DOHH2 (cell line): ENCODE measurements at regions not wholly inside any gene's neighbourhood (a gene's known extent, or its start where the extent isn't known, plus 50 kb on each side); places are given as distances from the start of the nearest gene placed in this dataset.

ENCODE experiments used
- H3F3A ChIP-seq: fragments of 200-600 bp; sonication (generic), shearing (Covaris generic); 2 replicates; pipeline ENCODE4 v1.6.0; 2016; ENCODE audit warnings: antibody characterized with exemption, mild to moderate bottlenecking; ENCODE audit not compliant: control insufficient read depth, insufficient read depth
- H3K27ac ChIP-seq: fragments of 200-600 bp; sonication (generic); 2 replicates; pipeline ENCODE4 v1.5.1; 2014; ENCODE audit warnings: low read depth, mild to moderate bottlenecking, low read length, moderate library complexity
- H3K27me3 ChIP-seq: fragments of 200-600 bp; sonication (generic); 2 replicates; pipeline ENCODE4 v1.6.1; 2014; ENCODE audit warnings: mild to moderate bottlenecking, low read length, mixed read lengths; ENCODE audit not compliant: control insufficient read depth
- H3K36me3 ChIP-seq: fragments of 200-600 bp; sonication (generic); 2 replicates; pipeline ENCODE4 v1.6.1; 2014; ENCODE audit warnings: mild to moderate bottlenecking, low read length, moderate library complexity, mixed read lengths; ENCODE audit not compliant: control insufficient read depth
- H3K4me1 ChIP-seq: fragments of 200-600 bp; sonication (generic); 2 replicates; pipeline ENCODE4 v1.6.1; 2014; ENCODE audit warnings: mild to moderate bottlenecking, low read length, mixed read lengths; ENCODE audit not compliant: control insufficient read depth
- H3K4me2 ChIP-seq: fragments of 200-600 bp; sonication (generic); 2 replicates; pipeline ENCODE4 v1.6.0; 2014; ENCODE audit warnings: mild to moderate bottlenecking, low read length, moderate library complexity
- H3K4me3 ChIP-seq: fragments of 200-600 bp; sonication (generic); 2 replicates; pipeline ENCODE4 v1.5.1; 2014; ENCODE audit warnings: mild to moderate bottlenecking, low read length, mixed read lengths
- H3K79me2 ChIP-seq: fragments of 200-600 bp; sonication (generic); 2 replicates; pipeline ENCODE4 v1.6.1; 2014; ENCODE audit warnings: mild to moderate bottlenecking, low read length, mixed read lengths; ENCODE audit not compliant: control insufficient read depth
- H3K9me2 ChIP-seq: fragments of 200-600 bp; sonication (generic); replicated peaks from 2 replicates; pipeline ENCODE4 v1.6.1; 2014; ENCODE audit warnings: mild to moderate bottlenecking, low read length, mixed read lengths; ENCODE audit not compliant: control insufficient read depth
- H3K9me3 ChIP-seq: fragments of 200-600 bp; sonication (generic); 2 replicates; pipeline ENCODE4 v1.6.1; 2014; ENCODE audit warnings: antibody characterized with exemption, low read length, mixed read lengths; ENCODE audit not compliant: control insufficient read depth, insufficient read depth
- H4K20me1 ChIP-seq: fragments of 200-600 bp; sonication (generic); 2 replicates; pipeline ENCODE4 v1.6.0; 2014; ENCODE audit warnings: low read depth, mild to moderate bottlenecking, antibody characterized with exemption, low read length, moderate library complexity; ENCODE audit not compliant: control insufficient read depth, insufficient read depth
- CTCF ChIP-seq: fragments of 200-600 bp; sonication (generic); IDR thresholded peaks from one replicate; pipeline ENCODE4 v1.5.1; 2014; ENCODE audit warnings: antibody characterized with exemption, mild to moderate bottlenecking, low read depth, low read length; ENCODE audit not compliant: poor library complexity, severe bottlenecking
- EZH2phosphoT487 ChIP-seq: fragments of 200-600 bp; sonication (generic); IDR thresholded peaks from 2 replicates; pipeline ENCODE4 v1.6.1; 2017; ENCODE audit warnings: borderline replicate concordance, mild to moderate bottlenecking, antibody characterized with exemption, low read length, moderate library complexity, mixed read lengths

DNA sequence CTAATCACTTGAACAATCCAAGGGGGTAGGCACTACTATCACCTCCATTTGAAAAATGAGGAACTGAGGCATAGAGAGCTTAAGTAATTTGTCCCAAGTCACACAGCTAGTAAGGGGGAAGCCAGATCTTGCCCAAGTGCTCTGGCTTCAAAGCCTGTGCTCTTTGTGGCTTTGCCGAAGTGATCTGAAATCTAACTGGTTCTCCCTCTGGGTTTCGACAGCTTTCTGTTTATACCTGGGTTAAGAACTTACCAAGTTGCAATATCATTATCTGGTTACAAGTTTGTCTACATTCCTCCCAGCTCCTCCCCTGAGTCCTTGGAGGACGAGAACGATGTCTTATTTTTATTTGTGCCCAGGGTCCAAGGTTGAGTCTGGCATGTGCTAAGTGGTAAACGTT is 125.3 kb upstream of the RAI2 start:
- Histone ChIP-seq H3K4me2 (no peak overlapping the region), H3K4me1 (no peaks in the 10 kb centered on the region), H3K27me3 (no peaks in the 10 kb centered on the region), H3F3A (no peaks in the 10 kb centered on the region), H4K20me1 (no peaks in the 10 kb centered on the region), H3K27ac (no peak overlapping the region), H3K79me2 (no peaks in the 10 kb centered on the region), H3K36me3 (no peaks in the 10 kb centered on the region), H3K9me3 (no peaks in the 10 kb centered on the region), H3K4me3 (no peak overlapping the region), H3K9me2 (no peaks in the 10 kb centered on the region)
- TF ChIP-seq EZH2phosphoT487 (no peak), CTCF (no peak)

DNA sequence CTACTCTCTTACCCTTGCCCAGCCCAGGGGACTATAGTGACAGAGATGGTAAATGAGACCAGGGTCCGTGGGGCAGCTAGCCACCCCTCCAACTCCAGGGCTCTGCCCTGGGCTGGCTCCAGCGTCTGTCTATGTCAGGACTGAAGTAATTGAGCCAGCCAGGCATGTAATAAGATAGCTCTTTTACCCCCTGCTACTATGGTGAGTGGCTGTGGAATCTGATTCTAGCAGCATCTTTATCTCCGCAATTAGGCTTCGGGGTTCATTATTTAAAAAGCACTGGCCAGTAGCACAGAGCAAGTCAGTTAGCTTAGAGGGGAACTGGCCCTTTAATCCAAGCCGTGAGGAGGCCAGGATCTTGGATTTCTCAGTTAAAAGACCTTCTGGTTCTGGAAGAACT is 123.3 kb upstream of the RAI2 start:
- Histone ChIP-seq H3K27ac (no peak overlapping the region), H3K9me3 (no peaks in the 10 kb centered on the region), H3K9me2 (no peaks in the 10 kb centered on the region), H3K36me3 (no peaks in the 10 kb centered on the region), H3K27me3 (no peaks in the 10 kb centered on the region), H3K4me1 (no peaks in the 10 kb centered on the region), H3K79me2 (no peaks in the 10 kb centered on the region), H3K4me3 (no peak overlapping the region), H3K4me2 (no peak overlapping the region), H3F3A (no peaks in the 10 kb centered on the region), H4K20me1 (no peaks in the 10 kb centered on the region)
- TF ChIP-seq CTCF, result no peak
- no peak for TF ChIP-seq EZH2phosphoT487

GRCh38 chrX:17983389-17983788 is 122.3 kb upstream of the RAI2 start:
- Histone ChIP-seq H3K27me3 (no peaks in the 10 kb centered on the region), H3K9me3 (no peaks in the 10 kb centered on the region), H4K20me1 (no peaks in the 10 kb centered on the region), H3K36me3 (no peaks in the 10 kb centered on the region), H3K4me2 (no peak overlapping the region), H3K4me3 (no peak overlapping the region), H3F3A (no peaks in the 10 kb centered on the region), H3K4me1 (no peaks in the 10 kb centered on the region), H3K27ac (no peak overlapping the region), H3K79me2 (no peaks in the 10 kb centered on the region), H3K9me2 (no peaks in the 10 kb centered on the region)
- TF ChIP-seq EZH2phosphoT487 (no peak), CTCF (no peak)

- no peak for TF ChIP-seq CTCF
- TF ChIP-seq EZH2phosphoT487, result no peak
- Histone ChIP-seq H4K20me1 (no peaks in the 10 kb centered on the region), H3K27me3 (no peaks in the 10 kb centered on the region)
Measured at GRCh38 chrX:17977696-17978095, 116.6 kb upstream of the RAI2 start.

More at GRCh38 chrX:17977696-17978095, 116.6 kb upstream of the RAI2 start:
- Histone ChIP-seq H3K27ac (no peak overlapping the region), H3K9me2 (no peaks in the 10 kb centered on the region), H3K36me3 (no peaks in the 10 kb centered on the region), H3K9me3 (no peaks in the 10 kb centered on the region), H3K4me3 (no peak overlapping the region), H3F3A (no peaks in the 10 kb centered on the region), H3K4me2 (no peak overlapping the region), H3K4me1 (no peaks in the 10 kb centered on the region), H3K79me2 (no peaks in the 10 kb centered on the region)
